ENCODE measurements at regions not wholly inside any gene's neighbourhood (a gene's known extent, or its start where the extent isn't known, plus 50 kb on each side); places are given as distances from the start of the nearest gene placed in this dataset.

GRCh38 chr7:26563406-26563805, 271.7 kb downstream of the SNX10 start:
- TF ChIP-seq CTCF (IDR thresholded peaks at IDR 0.05) (no peak), EZH2phosphoT487 (IDR thresholded peaks at IDR 0.05) (no peak), EZH2 (IDR thresholded peaks at IDR 0.05) (no peak)

All from neural progenitor cell (in vitro differentiated cells).